GM19240 (cell line): ENCODE measurements at regions not wholly inside any gene's neighbourhood (a gene's known extent, or its start where the extent isn't known, plus 50 kb on each side); places are given as distances from the start of the nearest gene placed in this dataset.
A peak's percentile ranks its signal among the peaks of the same experiment; 100 is the strongest.
"Not testable (repeated sequence)": the region's sequence is repeated elsewhere in the genome, so short reads cannot be mapped to it uniquely, and the experiment has no call there.

Experiments used
- DNase-seq: peaks from one replicate; pipeline ENCODE4 v3.0.0; 2011; ENCODE audit warnings: low spot score; ENCODE audit not compliant: insufficient read length

DNA sequence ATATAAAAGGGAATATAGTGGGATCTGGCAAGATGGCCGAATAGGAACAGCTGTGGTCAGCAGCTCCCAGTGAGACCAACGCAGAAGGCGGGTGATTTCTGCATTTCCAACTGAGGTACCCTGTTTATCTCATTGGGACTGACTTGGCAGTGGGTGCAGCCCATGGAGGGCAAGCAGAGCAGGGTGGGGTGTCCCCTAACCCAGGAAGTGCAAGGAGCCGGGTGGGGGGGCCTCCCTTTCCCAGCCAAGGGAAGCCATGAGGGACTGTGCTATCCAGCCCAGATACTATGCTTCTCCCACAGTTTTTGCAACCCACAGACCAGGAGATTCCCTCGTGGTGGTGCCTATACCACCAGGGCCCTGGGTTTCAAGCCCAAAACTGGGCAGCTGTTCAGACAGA is 342.4 kb downstream of the RPS29 start:
- DNase-seq = not testable (repeated sequence)

DNA sequence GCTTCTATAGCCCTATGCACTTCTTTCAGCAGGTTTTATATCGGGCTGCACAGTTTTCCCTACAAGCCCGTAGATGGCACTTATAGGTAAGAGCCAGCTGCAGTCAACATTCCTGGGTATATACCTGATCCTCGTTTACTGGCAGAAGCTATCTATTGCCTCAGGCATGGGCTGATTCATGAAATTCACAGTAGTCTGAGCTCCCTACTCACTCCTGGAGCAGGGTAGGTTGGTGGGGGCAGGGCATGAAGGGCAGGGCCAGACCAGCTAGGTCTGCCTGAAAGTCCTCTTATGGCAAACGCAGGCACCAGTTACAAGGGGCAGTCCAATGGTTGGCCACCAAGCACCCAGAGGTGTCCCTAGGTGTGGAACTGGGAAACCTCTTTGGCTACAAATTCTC is 345.8 kb downstream of the RPS29 start:
- no peak for DNase-seq

DNA sequence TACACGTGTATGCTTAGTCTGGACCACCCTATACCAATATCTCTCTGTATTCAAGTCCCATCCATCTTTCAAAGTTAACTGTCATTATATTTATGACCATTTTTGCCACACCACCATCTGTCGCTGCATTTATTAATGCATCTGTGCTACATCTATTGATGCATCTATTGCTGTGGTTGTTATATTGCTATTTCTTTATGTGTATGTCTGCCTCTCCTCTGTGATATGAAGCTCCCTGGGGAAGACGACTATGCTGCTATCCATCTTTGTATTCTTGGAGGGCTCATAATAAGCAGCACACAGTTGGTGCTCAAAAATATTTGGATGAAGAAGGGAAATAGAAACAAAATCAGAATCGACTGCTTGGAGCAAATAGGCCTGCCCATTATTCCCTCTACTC is 357.6 kb downstream of the RPS29 start:
- DNase-seq = no peak

DNA sequence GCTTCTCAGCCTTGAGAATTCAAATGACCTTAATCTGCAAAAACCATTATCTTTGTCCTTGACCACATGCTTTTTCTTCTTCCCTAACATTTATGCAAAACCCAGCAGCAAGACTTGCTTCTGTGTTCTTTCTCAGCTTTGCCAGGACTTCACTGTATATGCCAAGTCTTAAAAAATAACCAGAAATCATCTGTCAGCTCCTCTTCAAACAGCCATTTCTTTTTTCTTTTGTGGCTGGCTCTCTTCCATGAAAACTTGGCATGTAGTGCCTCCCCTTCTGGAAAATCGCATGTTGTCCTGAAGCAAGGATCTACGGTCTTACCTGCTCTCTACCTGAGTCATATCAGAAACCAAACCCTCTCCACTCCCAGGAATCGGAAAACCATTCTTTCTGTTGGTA is 364.9 kb downstream of the RPS29 start:
- DNase-seq = no peak

DNA sequence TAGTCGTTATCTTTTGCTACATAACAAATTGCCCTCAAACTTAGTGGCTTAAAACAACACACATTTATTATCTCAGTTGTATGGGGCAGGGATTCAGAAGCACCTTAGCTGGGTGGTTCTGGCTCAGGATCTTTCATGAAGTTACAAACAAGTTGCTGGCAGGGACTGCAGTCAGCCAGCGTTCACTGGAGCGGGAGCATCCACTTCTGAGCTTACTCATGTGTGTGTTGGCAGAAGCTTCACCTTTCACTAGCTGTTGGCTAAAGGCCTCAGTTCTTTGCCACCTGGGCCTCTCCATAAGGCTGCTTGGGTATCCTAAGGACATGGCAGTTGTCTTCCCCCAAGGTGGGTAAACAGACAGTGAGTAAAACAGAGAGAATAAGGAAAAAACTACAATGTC is 365.7 kb downstream of the RPS29 start:
- DNase-seq = no peak

DNA sequence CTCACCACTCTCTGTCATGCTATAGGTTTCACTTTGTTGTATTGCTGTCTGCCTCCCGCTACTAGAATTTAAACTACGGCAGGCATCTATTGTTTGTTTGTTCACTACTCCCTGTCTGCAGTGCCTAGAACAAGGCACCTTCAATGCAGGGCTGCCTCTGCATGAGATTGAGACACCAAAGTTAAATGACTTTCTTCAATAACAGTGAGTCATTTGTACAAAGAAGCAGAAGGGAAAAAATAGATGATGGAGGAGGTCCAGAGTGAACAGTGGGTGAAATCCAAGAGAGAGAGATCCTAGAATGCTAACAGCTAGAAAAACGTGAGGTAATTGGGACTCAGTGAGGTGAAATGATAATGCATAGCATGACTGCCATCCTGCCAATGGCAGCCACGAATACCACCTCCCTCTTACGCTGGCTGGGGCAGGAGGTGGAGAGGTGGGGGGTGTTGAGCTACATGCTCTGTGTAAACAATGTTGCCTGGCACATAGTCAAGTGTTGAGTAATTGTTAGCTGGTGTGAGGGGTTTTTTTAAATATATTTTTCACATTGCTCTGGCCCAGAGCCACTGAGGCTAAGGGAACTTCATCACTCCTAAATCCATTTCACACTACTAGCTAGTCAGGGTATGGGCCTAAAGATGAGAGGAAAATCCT is 367.6 kb downstream of the RPS29 start:
- no peak for DNase-seq

DNA sequence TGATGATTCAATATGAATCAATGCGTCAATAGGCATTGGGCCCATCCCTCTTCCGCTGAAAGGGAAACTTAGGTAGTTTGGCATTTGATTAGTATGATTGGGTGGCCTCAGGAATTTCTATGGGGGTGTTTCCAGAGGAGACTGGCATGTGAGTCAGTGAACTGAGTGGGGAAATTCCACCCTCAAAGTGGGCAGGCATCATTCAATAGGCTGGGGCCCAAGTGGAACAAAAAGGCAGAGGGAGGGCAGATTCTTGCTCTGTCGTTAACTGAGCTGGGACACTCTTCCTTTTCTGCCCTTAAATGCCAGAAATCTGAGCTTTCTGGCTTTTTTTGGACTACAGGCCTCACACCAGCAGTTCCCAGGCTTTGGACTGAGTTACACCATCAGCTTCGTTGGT is 373.5 kb downstream of the RPS29 start:
- DNase-seq = no peak

DNA sequence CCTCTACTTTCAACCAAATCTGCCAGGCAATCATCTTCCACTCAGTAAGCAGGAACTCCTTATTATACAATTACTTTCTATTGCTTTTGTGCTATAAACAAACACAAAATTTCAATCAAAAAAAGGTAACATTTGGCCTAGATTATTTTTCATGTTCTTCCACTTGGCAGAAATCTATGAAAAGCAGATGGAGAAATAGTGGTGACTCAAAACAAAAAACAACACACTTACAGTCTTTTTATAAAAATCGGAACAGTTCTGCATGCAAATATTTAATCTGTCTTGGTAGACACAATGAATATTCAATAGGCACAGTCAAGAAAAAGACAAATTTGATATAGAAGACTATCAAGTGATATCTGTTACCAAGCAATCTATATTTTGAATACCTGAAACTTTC is 376.8 kb downstream of the RPS29 start:
- DNase-seq = no peak

DNA sequence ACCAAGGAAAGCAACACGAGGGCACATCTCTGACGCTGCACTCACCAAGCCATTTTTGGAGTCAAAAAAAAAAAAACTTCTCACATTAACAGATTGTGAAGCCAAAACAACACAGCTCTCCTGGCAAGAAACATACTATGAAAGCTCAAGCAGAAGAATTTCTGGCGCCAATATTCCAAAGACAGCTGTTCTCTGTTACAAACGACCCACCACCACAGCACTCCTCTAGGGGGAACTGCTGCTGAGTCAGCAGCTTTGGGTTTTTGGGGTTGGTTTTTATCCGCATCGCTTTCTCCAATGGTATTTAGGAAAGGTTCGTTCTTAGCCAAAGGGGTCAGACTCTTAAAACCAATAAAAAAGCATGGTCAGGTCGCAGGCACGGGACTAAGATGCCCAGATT is 379.4 kb downstream of the RPS29 start:
- no peak for DNase-seq

DNA sequence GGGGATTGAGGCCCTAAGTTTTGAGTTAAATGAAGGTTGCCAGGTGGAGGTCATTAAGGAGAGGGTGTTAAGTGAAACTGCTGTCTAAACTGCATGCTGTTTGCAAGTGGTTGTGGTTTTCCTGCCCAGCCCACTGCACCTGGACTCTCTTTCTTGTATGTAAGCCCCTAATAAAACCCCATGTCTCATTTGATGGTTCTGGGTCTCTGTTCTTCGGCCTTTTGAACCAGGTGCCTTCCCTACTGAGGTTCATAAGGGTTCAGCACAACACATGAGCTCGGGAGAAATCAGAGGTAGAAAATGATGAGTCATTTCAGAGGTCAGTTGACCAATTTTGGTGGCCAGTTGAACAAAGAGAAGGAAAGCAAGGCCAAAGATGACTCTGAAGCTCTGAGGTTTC is 382.5 kb downstream of the RPS29 start:
- no peak for DNase-seq

DNA sequence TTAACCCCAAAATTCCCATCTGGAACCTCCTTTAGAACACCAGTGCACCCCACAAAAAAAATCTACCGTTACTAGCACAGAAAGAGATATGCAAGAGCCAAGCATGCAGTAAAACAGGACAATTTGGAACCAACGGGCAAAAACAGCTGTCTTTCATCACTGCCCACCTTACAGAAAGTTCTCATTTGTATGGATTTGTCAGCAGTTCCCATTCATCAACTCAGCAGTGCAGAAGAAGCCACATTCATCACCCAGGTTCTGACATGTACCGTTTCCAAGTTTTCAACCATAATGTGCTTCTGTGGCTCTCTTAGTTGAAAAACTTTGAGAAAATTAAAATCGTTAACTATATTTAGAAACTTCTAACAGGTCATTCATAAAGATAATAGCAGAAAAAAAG is 387.0 kb downstream of the RPS29 start:
- no peak for DNase-seq

DNA sequence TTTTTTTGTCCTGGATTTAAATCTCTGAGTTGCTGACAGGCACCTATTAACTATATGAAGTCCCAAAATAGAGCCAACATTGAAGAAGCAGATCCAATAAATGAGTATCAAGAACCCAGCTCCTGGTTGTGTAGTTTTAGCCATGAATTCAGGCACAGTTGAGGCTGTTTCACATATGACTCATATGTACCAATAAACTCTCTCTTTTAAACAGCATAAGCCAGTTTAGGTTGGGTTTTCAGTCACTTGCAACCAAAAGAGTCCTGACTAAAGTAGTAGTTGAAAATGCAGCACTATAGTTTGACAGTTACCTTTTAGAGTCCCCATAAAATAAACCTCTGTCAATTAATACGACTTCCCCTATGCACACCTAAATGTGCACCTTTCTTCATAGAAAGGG is 389.9 kb downstream of the RPS29 start:
- DNase-seq = no peak

DNA sequence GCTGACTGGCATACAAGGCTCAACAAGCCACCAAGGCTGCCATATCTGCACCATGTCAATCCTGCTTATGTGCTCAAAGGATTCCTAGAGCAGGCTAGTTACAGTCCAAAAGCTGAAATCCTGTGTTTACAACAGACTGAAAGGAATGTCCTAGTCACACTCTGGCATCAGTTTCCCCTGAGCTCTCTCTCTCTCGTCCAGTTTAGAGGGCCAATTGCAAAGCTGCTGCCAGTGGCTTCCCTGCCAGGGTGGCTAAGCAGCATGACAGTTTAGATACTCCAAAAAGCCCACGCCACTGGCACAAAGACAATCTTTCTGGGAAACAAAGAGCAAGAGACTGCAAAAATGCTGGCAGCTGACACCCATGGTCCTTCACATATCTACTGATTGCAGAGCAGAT is 392.1 kb downstream of the RPS29 start:
- no peak for DNase-seq

DNA sequence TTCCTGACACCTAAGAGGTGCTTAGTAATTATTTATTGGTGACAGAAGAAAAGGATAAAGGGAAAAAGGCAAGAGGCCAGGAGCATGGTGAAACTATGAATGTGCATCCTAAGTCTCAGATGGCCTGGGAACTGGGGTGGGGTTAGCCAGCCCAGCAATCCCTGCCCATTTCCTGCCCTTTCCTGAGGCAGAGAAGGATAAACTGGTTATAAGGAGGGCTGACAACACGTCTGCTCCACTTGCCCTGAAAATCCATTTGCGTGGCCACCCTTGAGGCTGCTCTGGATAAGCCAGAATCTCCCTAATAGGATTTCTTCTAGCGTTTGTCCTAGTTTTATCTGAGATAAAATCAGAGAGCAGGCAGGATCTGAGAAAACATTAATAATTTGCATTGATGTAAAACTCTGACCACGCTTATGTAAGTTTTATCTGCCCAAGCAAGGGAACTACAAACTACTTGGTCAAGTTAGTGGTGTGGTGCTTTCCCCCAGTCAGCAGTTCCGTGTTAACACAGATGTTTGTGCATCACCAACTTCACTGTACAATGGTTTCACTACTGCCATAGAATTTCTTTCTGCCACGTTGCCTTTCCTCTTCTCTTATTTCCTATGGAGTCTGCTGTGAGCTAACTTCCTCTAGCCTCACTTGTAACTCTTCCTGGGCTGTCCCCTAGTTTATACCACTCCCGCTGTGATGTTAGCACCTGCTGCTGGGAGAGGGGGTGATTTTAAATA is 392.7 kb downstream of the RPS29 start:
- DNase-seq = no peak

DNA sequence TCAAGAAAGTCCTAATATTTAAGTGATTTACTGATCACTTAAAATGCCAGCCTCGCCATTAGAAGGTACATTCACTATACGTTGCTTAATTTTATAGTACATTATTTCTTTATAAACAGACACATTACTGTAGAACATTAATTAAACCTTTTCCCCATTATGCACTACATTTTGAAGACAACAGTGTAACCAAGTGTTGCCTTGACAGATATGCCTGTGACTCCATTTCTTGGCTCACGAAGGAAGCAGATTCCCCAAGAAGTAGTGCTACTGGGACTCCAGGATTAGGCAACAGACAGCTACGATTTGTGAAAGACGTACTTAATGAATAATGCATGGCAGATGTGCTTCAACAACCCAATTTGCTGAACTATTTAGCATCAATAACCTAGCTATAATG is 394.8 kb downstream of the RPS29 start:
- no peak for DNase-seq

DNA sequence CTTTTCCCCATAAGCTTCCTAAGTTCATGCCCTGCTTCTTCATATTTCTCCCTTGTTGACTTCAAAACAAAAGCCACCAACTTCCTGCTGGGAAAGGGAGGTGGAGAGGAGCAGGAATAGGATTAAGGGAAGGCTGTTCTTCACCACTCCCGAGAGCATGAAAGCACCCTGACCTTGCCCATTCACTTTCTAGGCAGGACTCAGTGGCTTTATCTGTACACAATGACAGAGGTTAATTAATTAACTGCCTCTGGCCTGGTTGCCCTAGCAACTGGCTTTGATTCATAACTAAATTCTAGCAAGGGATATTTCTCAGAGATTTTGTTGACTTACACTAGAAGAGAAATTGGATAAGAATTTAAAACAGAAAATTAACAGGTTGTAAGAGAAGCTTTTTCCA is 396.8 kb downstream of the RPS29 start:
- DNase-seq = no peak

DNA sequence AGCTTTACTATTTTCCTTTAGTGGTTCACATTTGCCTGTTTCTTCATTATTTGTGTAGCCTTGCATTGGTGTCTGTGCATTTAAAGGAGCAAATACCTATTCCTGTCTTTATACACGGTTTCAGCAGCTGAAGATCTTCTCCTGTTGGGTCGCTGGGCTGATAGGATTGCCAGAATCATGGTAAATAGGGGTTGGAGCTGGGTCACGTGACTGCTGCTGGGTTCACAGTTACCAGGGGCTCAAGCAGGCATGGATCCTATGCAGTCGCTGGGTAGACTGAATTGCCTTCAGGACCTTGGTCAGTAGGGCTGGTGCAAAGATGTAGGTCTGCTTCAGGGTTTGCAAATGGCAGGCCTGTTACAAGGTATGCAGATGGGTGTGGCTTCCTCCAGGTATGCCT is 398.4 kb downstream of the RPS29 start:
- no peak for DNase-seq

DNA sequence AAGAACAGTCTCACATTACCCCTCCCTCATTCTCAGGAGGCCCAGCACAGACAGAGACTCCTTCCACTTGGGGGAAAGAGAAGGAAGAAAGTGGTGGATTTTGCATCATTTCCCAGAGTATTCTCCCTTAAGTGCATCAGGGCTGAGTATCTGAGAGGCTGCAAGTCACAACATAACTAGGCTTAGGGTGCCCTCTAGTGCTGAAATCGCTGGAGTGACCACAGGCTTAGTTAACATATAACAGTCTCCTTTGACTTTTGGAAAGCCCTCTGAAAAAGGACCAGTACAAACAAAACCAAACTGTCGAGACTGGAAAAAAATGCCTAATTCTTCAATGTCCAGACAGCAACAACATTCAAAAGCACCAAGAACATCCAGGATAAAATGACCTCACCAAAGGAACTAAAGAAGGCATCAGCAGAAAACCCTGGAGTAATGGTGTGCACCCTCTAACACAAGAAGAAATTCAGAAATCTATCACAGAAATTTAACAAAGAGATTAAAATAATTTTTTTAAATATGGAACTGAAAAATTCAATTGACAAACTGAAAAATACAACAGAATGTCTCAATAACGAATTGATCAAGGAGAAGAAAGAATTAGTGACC is 412.3 kb downstream of the RPS29 start:
- peak; percentile 28 for DNase-seq

DNA sequence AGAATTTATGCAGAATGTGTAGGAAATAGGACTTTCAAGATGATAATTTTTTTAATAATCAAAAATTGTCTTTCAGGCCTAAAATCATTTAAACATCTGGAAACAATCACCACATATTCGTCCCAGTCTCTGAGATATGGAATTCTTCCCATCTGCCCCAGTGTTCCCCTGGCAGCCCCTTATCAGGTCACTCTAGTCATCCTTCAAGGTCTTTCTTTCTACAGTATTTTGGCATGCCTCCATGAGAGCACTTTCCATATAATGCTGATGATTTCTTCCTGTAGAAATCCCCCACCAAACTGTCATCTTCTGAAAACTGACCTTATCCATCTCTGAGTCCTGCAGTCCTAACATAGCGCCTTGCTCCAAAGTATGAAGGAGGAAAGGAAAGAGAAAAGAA is 422.1 kb downstream of the RPS29 start:
- DNase-seq = no peak

DNA sequence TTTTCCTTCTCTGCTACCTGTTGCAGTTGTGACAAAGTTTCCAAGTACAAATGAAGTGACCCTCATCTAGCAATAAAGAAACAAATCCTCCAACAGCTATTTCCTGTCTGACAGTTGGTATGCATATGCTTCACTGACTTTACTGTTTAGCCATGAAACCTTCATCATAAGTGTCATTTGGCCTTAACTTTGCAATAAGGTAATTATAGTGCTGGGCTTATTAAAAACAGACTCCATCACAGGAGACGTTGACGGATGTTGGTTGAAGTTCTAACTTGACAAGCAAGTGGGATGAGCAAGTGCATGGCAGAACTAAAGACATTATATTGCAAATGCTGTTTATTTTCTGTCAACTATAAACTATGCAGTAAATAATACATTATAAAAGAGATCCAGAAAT is 425.2 kb downstream of the RPS29 start:
- no peak for DNase-seq

DNA sequence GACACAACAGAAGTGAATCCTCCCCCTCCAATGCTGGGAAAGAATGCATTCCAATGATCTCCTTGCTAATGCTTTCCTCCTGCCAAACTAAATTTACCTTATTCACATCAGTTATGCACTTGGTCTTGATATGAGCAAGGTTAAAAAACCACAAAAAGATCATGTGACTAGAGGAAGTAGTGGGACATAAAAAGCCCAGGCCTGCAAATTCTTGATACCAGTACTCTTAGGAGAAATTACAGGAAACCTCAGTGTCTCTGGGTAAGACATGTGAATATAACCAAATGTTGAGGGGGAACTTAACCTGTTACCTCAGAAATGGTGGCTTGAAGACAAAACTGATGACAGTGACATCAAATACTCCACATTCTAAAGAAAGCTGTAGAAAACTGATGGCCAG is 427.1 kb downstream of the RPS29 start:
- DNase-seq = no peak

DNA sequence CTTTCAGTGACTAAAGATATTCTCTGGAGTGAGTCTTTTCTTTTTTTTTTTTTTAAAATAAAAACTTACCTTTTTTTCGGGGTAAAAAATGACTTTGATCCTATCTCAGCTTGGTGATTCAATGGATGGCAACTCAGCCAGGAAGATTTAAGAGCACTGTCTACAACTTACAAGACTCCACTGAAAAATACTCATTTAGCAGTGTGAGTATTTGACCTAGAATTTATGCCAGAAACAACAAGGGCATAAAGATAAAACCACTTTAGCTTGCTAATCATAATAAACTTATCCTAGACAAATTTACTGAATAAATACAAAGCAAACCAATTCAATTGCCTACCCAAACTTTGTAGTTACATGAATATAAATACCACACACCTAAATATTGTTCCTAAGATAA is 446.6 kb downstream of the RPS29 start:
- DNase-seq = no peak

DNA sequence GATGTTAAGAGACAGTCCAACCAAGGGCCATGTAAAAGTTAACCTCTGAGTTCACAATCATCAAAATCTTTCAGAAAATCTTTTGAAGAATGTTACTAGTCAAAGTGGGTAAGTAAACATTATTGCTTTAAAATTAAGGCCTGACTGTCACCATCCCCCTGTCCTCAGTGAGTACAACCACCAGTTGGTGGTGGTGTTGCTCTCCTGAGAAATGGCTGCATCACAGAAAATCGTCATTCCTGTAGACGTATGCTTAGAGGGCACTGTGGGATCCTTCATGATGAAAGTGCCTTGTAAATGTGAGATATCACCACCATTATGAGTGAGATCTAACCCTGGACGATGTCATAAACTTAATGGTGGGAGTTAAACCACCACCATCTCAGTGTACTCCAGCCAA is 451.2 kb downstream of the RPS29 start:
- DNase-seq = no peak
